Activated effector memory CD4-positive, alpha-beta T cell treated with Interleukin-2 at 50 U/mL for 16 hours (primary cell): ENCODE measurements at regions not wholly inside any gene's neighbourhood (a gene's known extent, or its start where the extent isn't known, plus 50 kb on each side); places are given as distances from the start of the nearest gene placed in this dataset.
"Not testable (repeated sequence)": the region's sequence is repeated elsewhere in the genome, so short reads cannot be mapped to it uniquely, and the experiment has no call there.

Experiments
- DNase-seq: peaks from one replicate; pipeline ENCODE4 v3.0.0-alpha.2; 2020

DNA sequence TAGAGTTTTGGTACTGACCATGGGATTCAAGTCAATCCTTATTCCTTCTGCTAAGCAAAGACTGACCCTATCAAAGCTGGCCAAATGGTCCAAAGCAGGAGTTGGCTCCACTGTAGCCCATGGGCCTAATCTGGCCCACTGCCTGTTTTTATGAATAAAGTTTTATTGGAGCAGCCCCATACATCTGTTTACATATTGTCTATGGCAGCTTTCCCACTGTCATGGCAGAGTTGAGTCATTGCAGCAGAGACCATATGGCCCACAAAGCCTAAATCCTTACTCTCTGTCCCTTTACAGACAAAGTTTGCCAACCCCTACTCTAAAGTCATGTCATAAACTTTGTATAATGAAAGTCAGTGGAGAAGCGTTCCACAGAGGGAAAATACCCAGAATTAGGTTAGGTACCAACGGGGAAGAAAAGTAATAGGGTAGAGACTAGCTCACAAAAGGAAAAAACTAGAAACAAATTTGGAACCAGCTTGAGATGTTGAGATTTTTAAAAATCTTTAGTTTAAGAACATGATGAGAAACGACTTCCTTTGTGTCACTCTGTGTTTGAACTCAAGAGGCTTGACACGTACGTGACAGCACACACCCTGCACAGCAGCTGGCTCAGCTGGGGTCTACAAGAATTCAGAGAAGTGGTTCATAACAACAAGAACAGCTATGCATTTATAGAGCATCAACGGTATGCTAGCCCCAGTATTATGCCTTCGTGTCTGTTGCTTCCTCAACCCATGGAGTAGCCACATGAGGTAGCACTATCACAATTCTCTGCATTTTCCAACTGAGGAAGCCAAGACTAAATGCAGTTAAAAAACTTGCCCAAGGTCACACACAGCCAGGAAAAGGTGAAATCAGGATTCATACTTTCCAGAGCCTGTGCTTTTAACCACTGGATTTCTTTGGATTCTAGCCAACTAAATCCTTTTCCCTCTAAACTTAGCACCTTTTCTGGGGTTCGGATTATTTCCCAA is 198.9 kb upstream of the WWC1 start:
- no peak for DNase-seq

DNA sequence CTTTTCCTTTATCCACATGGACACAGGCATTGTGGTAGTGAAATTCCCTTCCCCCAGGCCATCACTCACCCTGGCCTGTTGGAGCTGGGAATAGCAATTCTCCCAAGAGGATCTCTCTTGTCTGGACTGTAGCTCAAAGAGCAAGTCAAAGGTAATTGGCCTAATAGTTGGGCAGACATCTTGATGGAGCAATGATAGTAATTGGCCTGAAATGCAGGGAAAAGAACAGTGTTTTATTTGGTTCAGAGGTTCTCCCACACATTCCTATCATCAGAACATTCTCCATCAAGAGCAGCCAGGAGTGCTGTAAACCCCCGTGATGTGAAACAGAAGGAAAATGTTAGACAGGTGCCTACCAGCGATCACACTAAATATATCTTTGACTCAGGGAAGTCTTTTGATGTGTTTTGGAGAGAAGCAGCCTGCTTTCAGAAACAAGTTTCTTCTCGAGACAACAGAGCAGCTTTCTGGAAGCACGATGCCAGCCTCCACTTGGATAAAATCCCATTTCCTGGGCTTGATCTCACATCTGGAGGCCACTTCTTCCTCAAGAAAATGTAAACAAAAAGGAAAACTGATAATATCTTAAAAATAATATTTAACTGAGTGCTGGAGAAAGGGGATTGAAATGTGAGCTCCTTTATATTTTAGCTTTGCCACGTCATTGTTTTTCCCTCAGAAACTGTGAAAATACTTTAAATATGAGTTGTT is 198.1 kb upstream of the WWC1 start:
- no peak for DNase-seq

DNA sequence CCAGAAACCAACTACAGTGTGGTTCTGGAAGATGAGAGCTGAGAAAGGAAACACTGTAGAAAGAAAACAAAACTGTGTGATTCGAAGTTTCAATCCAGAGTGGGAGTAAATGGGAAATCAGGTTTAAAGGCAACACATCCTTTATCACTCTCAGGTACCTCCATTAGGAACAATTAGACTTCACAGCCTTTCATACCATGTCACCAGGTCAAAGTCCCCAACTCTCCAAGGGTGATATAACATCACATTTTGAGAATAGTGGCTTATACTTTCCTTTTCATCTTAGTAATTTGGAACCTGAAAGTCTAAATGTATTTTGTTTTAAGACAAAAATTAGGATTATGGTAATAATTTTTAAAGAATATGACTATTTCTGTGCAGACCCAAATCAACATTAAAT is 194.9 kb upstream of the WWC1 start:
- DNase-seq: no peak

DNA sequence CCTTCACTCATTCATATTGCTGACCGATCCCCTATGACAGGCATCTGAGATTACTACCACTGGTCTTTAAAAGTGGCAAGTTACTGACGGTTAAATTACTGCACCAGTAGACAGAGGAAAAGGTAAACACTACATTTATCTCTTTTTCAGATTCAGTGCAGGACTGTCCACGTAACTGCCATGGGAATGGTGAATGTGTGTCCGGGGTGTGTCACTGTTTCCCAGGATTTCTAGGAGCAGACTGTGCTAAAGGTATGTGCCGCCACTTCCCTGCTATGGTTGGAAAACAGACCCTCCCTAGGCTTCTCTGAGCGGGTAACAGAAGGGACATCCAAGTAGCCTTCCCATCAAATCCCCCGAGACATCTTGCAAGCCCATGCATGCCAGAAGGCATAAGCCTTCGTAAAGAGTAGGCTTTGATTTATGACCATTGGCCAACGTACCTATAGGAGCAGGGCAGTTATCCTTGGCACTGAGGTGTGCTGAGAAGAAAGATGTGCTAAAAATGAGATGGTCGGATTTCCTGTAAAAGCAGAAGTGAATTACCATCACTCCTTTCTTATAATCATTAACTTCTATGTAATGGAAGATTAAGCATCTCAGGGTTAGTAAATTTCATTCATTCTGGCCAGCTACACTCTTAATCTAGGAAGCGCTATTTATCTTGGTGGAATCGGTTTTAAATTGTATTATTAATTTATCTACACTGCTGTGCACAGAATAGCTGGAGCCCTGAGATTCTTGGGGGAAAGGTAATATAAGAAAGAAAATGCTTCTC is 193.4 kb upstream of the WWC1 start:
- no peak for DNase-seq

DNA sequence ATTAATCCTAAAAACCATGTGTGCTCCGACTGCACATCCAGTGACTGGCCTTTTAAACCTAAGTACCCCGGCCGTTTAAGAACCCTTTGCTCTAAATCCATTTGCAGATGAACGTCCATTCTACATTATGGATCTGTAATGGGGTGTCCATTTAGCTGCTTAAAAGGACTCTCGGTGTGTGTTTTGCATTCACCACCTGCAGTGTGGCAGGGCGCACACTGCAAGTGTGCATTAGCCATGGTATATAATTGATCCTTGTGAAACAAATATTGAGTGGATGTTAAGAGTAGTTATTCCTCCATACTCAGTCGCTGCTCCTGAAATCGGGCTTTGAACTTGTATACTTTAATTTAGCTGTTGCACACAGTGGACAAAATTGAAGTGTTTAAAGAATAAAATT is 190.1 kb upstream of the WWC1 start:
- DNase-seq: no peak

DNA sequence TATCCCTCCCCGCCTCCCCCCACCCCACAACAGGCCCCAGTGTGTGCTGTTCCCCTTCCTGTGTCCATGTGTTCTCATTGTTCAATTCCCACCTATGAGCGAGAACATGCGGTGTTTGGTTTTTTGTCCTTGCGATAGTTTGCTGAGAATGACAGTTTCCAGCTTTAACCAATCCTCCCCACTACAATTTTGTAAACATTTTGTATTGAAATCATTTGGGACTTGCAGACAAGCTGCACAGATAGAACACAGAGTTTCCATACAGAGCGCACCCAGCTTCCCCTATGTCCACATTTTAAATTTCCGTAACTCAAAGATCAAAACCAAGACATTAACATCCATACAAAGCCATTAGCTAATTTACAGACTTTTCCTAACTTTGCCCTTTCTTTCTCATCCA is 188.4 kb upstream of the WWC1 start:
- DNase-seq: not testable (repeated sequence)

DNA sequence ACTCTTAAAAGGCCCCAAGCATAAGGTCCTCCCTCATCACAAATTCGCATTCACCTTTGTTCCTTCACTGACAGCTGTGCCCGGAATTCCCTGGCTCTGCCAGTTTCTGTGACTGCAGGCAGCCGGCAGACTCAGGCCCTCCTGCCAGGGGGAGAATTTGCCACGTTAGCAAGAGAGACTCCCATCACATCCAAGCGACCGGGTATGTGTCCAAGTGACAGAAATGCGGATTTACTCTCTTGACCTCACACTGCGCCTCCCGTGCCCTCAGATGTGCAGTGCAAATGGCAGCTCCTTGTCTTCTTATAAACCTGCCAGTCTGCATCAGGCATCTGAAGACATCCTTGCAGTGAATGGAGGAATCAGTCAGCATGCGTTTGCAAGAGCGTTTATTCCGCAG is 187.1 kb upstream of the WWC1 start:
- DNase-seq: no peak

DNA sequence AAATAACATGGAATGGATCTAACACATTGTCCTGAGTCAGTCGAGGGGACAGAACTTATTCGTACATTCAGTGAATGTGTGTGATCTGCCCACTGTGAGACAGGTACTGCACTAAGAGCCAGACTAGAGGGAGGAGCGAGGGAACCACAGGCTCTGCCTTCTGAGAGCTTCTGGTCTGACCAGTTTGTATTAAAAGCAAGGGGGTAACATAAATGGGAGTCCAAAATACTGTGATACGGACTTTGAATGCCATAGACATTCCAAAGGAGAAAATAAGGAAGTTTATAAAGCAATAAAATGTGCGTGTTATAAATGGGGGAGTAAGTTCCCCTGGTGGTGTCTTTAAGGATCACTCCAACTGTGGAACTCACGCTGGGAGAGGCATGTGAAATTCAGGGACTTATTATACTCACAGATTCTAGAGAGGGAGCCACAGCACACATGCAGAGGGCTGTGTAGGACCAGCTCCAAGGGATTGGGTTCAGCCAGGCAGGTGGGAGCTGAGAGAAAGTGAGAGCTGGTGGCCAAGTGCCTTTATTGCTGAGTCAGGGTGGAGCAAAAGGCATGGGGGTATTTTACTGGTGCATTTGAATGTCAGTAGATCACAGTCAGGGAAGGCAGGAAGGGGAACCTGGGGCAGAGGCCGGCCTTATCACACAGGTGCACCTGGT is 186.5 kb upstream of the WWC1 start:
- no peak for DNase-seq

DNA sequence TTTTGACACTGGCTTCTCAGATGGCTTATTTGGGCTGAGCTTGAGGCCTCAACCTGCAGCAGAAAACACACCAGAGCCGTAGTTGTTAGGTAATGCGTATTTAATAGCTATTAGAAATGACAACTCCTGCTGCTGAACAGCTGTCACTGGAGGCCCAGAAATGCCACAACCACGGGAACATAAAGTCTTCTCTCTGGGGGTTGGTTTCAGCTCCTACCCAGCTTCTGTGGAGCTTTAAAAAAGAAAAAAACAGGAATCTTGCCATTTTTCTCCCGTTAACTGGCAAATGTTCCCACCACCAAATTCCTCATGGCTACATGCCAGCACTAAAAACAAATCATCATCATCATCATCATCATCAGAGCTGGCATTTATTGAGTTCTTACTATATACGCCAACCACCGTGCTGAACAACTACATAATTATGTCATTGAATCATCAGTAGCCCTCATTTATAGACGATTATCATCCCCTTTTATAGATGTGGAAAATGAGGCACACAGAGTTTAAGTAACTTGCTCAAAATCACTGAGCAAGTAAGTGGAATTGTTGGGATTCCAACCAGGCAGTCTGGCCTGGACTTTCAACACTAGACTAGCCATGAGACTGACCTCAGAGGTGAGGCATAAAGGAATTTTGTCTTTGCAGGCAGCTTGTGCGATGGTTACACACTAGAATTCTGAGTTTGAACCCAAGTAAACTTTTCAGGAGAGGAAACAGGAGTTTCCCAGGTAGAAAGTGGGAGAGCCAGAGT is 185.3 kb upstream of the WWC1 start:
- DNase-seq: no peak

DNA sequence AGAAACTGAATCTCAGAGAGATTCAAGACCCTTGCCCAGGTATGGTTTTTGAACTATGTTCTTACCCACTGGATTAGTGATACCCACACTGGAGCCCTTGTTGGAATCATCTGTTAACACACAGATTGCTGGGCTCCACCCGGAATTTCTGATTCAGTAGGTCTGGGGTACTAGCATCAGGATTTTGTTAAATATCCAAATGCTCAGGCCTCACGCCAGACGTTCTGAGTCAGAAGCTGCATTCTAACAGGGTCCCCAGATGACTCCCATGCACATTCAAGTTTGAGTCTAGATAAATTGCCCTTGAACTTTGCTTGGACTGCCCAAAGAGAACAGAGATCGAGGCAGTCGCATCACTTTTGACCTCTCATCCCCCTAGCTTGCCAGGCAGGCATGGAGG is 182.0 kb upstream of the WWC1 start:
- no peak for DNase-seq

DNA sequence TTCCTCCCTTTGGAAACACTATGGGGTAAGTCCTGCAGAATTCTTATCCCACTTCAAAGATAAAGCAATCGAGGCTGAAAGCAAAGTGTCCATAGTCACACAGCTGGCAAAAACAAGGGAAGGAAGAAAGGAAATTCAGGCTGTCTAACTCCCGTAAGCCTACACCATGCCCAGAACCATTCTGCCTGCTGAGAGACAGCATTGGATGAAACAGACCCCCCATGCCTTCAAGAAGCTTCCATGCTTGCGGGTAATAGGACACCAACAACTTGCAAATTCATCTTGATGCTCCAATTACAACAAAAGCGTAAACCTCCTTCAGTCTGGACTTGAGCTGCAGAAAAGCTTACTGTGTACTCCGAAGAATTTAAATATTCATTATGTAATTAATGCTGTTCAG is 181.1 kb upstream of the WWC1 start:
- DNase-seq: no peak

DNA sequence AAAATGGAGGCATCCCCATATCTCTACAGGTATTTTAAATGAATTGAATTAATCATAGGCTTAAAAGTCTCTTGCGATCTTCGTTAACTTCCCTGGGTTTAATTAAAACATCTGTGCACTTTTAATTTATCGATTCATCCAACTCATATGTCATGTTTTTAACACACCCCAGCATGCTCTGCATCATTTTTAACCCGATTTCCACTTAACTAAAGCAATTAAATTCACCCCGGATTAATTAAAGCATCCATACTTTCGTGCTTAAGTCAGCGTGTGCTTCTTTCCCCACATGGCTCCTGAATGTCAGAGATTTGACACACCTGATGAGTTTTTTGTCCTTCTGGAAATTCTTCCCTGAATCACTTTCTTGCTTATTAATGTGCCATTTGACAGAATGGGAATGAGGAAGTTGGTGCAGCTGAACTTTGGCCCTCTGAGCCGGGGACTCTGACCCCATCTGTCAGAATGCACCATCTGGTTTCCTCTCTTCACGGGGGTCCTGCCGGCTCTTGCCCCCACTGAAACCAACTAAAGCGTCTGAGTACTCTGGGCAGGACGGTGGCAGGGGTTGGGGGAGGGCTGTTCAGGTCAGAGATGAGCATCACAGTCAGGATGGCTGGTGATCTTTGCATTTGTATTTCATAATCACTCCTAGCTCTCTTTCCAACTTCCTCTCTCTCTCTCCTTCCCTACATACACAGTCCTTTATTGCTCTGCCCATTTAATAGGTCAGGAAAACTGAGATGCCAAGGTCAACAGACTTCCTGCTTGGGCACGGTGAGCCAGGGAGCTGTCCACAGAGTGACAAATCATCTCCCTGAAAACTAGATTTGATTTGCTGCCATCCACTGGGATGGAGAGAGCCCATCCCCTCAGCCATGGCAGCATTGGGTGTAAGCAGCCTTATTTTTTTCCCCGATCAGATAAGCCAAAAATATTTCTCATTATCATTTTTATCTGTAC is 180.3 kb upstream of the WWC1 start:
- no peak for DNase-seq

DNA sequence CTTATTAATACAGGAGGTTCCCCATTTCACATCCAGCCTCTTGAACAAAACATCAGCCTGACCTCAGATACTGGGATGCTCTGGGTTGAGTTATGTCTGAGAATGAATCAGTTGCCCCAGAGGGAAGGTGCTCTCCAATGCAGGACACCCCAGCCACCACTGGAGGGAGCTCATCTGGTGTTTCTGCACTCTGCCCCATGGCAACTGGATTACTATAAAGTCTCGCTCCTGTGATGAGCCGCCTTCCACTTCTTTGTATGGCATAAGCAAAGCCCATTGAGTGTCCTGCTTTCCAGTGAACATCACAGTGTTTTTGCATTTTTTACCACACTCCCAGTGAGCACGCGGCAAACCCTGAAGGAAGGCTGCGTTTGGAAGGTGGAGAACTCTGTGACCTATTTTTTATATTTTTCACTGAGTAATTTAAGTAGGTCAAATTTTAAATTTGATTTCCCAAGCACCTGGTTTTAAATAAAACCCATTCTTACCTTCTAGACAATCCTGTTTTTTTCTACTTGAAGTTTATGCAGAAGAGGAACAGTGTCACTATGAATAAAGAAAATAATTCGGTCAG is 176.9 kb upstream of the WWC1 start:
- DNase-seq: peak; percentile 7

DNA sequence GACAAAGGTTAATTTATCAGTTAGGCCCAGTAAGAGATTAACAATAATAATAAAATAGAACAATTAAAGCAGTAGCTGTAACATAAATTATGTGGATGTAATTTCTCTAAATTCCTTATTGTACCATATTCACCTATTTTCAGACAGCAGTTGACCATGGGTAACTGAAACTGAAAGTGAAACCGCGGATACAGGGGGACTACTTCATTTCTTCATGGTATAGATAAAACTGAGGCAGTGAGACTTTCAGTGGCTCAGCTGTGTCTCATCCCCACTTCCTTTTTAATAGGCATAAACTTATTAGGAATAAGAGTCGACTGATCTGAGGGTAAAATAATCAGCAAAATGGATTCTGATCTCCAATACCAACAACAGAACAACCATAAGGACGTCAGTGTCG is 174.0 kb upstream of the WWC1 start:
- DNase-seq: no peak

DNA sequence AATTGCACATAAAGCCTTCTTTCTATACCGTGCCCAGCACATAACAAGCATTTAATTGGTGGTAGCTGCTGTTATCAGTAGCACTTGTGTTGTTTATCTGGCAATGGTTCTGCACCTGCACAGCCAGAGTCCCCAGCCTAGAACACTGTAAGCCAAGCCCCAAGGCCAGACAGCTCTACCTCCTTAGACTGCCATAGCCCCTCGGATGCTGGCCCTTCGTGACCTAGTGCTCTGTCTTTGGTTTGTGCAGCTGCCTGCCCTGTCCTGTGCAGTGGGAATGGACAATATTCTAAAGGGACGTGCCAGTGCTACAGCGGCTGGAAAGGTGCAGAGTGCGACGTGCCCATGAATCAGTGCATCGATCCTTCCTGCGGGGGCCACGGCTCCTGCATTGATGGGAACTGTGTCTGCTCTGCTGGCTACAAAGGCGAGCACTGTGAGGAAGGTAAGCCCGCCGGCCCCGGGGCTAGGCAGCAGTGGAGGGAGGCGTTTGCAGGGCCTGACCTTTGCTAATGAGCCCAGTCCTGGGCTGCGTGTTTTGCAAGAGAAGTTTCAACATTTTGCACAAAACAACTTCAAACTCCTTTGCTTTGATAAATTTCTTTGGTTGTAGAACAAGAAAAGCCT is 173.3 kb upstream of the WWC1 start:
- DNase-seq: no peak

DNA sequence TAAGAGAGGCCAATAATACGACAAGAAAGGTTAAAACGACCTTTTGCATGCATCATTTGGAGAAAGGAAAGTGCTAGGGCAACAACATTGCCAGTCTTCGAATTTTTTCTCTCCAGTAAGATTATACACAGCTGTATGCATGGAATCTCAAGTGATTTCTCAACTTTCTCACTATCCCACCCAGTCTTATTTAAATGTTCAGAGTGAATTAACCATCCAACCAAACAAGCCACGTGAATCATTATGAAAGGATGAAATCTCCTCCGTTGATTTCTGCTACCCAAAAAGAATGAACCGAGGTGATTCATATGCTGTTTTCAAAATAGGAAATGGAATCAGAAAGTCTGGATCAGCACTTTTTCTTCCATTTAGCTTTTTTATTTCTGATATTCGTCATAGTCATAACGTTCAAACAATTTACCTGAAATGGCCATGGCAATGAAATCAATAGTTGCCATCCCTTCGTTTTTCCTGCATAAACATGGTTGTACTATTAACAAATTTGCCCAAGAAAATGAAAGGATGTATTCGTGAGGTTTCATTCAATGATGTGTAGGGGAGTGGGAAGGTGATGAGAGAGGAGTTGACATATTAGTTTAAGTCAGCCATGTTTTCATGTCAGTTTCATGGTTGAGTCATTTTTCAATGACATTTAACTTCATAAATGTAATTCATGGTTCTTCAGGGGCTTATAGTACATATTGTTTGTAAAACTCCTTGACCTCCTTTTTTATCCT is 170.9 kb upstream of the WWC1 start:
- DNase-seq: no peak

DNA sequence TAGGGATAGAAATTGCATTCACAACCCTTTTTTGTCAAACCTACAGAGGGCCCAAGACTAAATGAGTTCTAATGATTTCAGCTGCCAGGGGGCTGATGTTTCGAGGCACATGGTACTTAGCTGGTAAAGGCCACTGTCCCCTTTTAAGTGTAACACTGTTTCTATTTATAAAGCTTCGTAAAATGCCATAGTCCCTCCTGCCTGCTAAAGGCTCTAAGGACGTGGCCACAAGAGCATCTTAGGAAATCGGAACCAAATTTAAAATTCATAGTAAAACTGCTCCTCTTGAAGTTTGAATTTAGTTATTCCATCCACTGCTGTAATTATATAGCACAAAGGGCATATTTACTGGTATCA is 170.3 kb upstream of the WWC1 start:
- no peak for DNase-seq

DNA sequence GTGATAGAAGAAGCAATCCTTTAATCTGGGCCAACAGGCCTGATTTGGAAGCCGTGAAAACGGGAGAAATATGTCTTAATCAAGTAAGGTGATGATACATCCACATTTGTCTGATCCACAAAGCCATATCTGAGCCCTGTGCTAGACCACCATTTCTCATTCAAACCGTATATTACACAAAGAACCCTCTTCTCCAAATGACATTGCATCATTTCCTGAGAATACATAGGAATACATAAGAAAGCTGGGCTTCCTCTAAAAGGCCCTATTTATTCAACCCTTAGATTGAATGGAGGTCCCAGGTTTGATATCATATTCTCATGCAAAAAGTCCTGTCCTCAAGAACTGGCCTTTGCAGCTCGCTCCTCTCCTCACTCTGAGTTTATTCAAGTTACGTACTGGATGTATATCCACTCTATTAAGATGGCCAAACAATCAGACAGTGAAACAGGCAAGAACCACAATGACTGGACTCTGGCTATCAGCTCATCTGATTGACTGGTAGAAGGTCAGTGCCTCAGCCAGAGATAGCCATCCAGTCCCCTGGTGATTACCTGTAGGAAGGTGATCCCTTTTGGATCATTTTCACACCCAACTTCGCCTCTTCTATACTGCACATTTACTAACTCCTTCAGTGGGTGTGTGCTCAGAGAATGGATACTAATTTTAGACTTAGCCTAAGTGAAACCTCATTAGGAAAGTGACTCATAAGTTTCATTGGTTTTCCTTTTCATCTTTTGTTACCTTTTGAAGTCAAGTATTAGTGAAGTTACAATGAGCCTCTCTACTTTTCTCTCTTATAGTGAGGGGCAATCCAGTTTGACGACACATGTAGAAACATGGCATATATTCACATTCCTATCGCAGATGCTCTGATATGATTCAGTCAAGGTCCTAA is 167.6 kb upstream of the WWC1 start:
- DNase-seq: no peak
